K562 (cell line): ENCODE measurements at regions not wholly inside any gene's neighbourhood (a gene's known extent, or its start where the extent isn't known, plus 50 kb on each side); places are given as distances from the start of the nearest gene placed in this dataset.

Source experiments
- ATAC-seq: fragments of 200-7000 bp; cut with Tn5 transposase; 3 replicates; pipeline ENCODE4 v1.9.1; 2020; ENCODE audit warnings: moderate library complexity
- BruUV-seq: library from RNA; stranded (reverse); fragments of 400-500 nt; replicated peaks from 2 replicates; lab custom pipeline; 2021; lab: Mats Ljungman, UMichigan
- CTCF ChIA-PET: fragments of 300-600 bp; formaldehyde crosslinking; extraction: SDS; loops from one replicate; lab custom pipeline; 2021; ENCODE audit warnings: low intra/inter-chr PET ratio; lab: Yijun Ruan, JAX
- POLR2A ChIA-PET: fragments of 300-600, 350-650 bp; sonication (Branson Sonifier 250); formaldehyde crosslinking; extraction: SDS; loops from one replicate; lab custom pipeline; 2021; ENCODE audit warnings: antibody characterized with exemption, inconsistent platforms; lab: Yijun Ruan, JAX
- DNase-seq, 4 experiments: peaks; one replicate each; pipeline versions ENCODE4 v3.0.0 to v3.0.0-alpha.2; 2011 to 2018; ENCODE audit warnings: low spot score in 3 of 4, mixed read lengths in 3 of 4; ENCODE audit errors: extremely low read depth in 1 of 4
- FAIRE-seq: peaks from 2 replicates; lab custom pipeline; 2011; peaks lifted over from hg19 to GRCh38; lab: Jason Lieb, UNC
- H2AFZ ChIP-seq: 2 replicates; pipeline ENCODE4 v1.6.0; 2011; ENCODE audit warnings: low read depth, low read length, control low read depth, inconsistent platforms
- H3K27ac ChIP-seq: fragments of 200-600 bp; 3 replicates; pipeline ENCODE4 v1.8.0; 2011; ENCODE audit warnings: low read depth, mild to moderate bottlenecking, control low read depth, inconsistent platforms, low read length, moderate library complexity, mixed read lengths; ENCODE audit errors: extremely low read depth
- H3K27me3 ChIP-seq, 2 experiments: fragments of 300-600 bp in 1 of 2; 2 replicates in 1 of 2; 3 replicates in 1 of 2; pipeline versions ENCODE4 v1.6.0 to v1.8.0; 2011; ENCODE audit warnings: inconsistent platforms in 2 of 2, low read length in 2 of 2, mild to moderate bottlenecking in 1 of 2, mixed read lengths in 1 of 2, moderate library complexity in 1 of 2; ENCODE audit not compliant: control insufficient read depth in 2 of 2, insufficient read depth in 2 of 2
- H3K36me3 ChIP-seq: fragments of 300-600 bp; 3 replicates; pipeline ENCODE4 v1.8.0; 2011; ENCODE audit warnings: mild to moderate bottlenecking, low read length, inconsistent platforms; ENCODE audit not compliant: control insufficient read depth, insufficient read depth
- H3K4me1 ChIP-seq, 2 experiments: fragments of 200-600 bp in 1 of 2; replicated peaks in 1 of 2; 2 replicates in 1 of 2; 3 replicates in 1 of 2; pipeline versions ENCODE4 v1.5.1 to v1.8.0; 2011; ENCODE audit warnings: inconsistent platforms in 2 of 2, low read length in 2 of 2, mild to moderate bottlenecking in 1 of 2, mixed read lengths in 1 of 2, moderate library complexity in 1 of 2; ENCODE audit not compliant: control insufficient read depth in 2 of 2, insufficient read depth in 2 of 2
- H3K4me2 ChIP-seq: 2 replicates; pipeline ENCODE4 v1.6.1; 2011; ENCODE audit warnings: low read length, control low read depth, inconsistent platforms, mixed read lengths; ENCODE audit not compliant: insufficient read depth
- H3K4me3 ChIP-seq: fragments of 200-600 bp; sonication (generic), shearing (Covaris generic); 2 replicates; pipeline ENCODE4 v1.5.1; 2016; ENCODE audit warnings: control low read depth, inconsistent platforms
- H3K79me2 ChIP-seq: fragments of 200-600 bp; 3 replicates; pipeline ENCODE4 v1.8.0; 2011; ENCODE audit warnings: low read length, inconsistent platforms; ENCODE audit not compliant: control insufficient read depth, insufficient read depth
- H3K9ac ChIP-seq, 2 experiments: 2 replicates each; pipeline versions ENCODE4 v1.6.0 to v1.6.1; 2011; ENCODE audit warnings: low read depth in 2 of 2, low read length in 2 of 2, control low read depth in 1 of 2, inconsistent platforms in 1 of 2, mild to moderate bottlenecking in 1 of 2, mixed read lengths in 1 of 2; ENCODE audit not compliant: insufficient read depth in 1 of 2
- H3K9me1 ChIP-seq: one replicate; pipeline ENCODE4 v1.6.0; 2011; ENCODE audit warnings: inconsistent platforms, mild to moderate bottlenecking, low read length, moderate library complexity; ENCODE audit not compliant: control insufficient read depth, insufficient read depth
- H3K9me3 ChIP-seq: replicated peaks from 2 replicates; pipeline ENCODE4 v1.5.1; 2011; ENCODE audit warnings: low read depth, low read length, inconsistent platforms; ENCODE audit not compliant: control insufficient read depth, insufficient read depth
- H4K20me1 ChIP-seq: replicated peaks from 2 replicates; pipeline ENCODE4 v1.6.1; 2011; ENCODE audit warnings: low read length, inconsistent platforms, mixed read lengths; ENCODE audit not compliant: control insufficient read depth, insufficient read depth
- ASH1L ChIP-seq: fragments of 450-650 bp; IDR thresholded peaks from 2 replicates; pipeline ENCODE4 v1.6.1; 2018; ENCODE audit warnings: borderline replicate concordance, mild to moderate bottlenecking, low read depth; ENCODE audit not compliant: partially characterized antibody
- CAMTA2 ChIP-seq: fragments of 250-450 bp; sonication (Bioruptor Pico); conservative IDR thresholded peaks from 2 replicates; pipeline ENCODE4 v1.5.1; 2022
- CBFA2T3 ChIP-seq: fragments of 450-650 bp; IDR thresholded peaks from 2 replicates; pipeline ENCODE4 v1.6.1; 2017
- DNMT1 ChIP-seq: fragments of 450-650 bp; IDR thresholded peaks from 2 replicates; pipeline ENCODE4 v1.6.1; 2016; ENCODE audit warnings: antibody characterized with exemption, mild to moderate bottlenecking
- HBP1 ChIP-seq: fragments of 450-650 bp; formaldehyde crosslinking; IDR thresholded peaks from 2 replicates; pipeline ENCODE4 v1.4.0; 2022; ENCODE audit warnings: missing genetic modification characterization
- HDAC6 ChIP-seq: IDR thresholded peaks from 2 replicates; pipeline ENCODE4 v1.6.1; 2012; ENCODE audit warnings: low read depth, mild to moderate bottlenecking, control low read depth, inconsistent platforms, low read length, moderate library complexity
- HMBOX1 ChIP-seq: sonication (generic); IDR thresholded peaks from 2 replicates; pipeline ENCODE4 v1.6.1; 2016
- KDM4B ChIP-seq, 2 experiments: fragments of 450-650 bp in 1 of 2; sonication (generic) in 1 of 2; IDR thresholded peaks; 2 replicates each; pipeline ENCODE4 v1.6.1; 2016 to 2017; ENCODE audit warnings: borderline replicate concordance in 2 of 2, antibody characterized with exemption in 1 of 2, low read depth in 1 of 2, mild to moderate bottlenecking in 1 of 2
- KLF1 ChIP-seq: fragments of 450-650 bp; IDR thresholded peaks from 2 replicates; pipeline ENCODE4 v1.6.1; 2016; ENCODE audit warnings: missing genetic modification characterization, missing compliant biosample characterization
- NEUROD1 ChIP-seq: fragments of 150-350 bp; IDR thresholded peaks from 2 replicates; pipeline ENCODE4 v1.6.1; 2014; ENCODE audit warnings: borderline replicate concordance, low read length, low read depth; ENCODE audit not compliant: partially characterized antibody
- RFX5 ChIP-seq: IDR thresholded peaks from 2 replicates; pipeline ENCODE4 v1.6.1; 2011; ENCODE audit warnings: low read depth, mild to moderate bottlenecking, improper control_type of control experiment, low read length
- SRSF3 ChIP-seq: fragments of 200-400 bp; formaldehyde crosslinking; IDR thresholded peaks from 2 replicates; pipeline ENCODE4 v1.6.1; 2016; ENCODE audit warnings: mild to moderate bottlenecking, low read length, moderate library complexity; ENCODE audit not compliant: insufficient read depth
- ZEB2 ChIP-seq: fragments of 450-650 bp; IDR thresholded peaks from 2 replicates; pipeline ENCODE4 v1.6.1; 2016
- ZFP1 ChIP-seq: fragments of 450-650 bp; formaldehyde crosslinking; IDR thresholded peaks from 2 replicates; pipeline ENCODE4 v1.4.0; 2020; ENCODE audit warnings: mild to moderate bottlenecking, mixed read lengths
- ZNF398 ChIP-seq: fragments of 250-450 bp; sonication (Bioruptor Pico); IDR thresholded peaks from 2 replicates; pipeline ENCODE4 v1.8.0; 2021; ENCODE audit warnings: moderate library complexity, mild to moderate bottlenecking, inconsistent platforms
- ZNF740 ChIP-seq, 3 experiments: fragments of 200-800 bp in 1 of 3; sonication (Bioruptor generic) in 1 of 3; sonication (generic) in 1 of 3; formaldehyde crosslinking in 1 of 3; IDR thresholded peaks; 2 replicates each; pipeline versions ENCODE4 v1.6.1 to v1.8.0; 2016 to 2022; ENCODE audit warnings: mild to moderate bottlenecking in 2 of 3, missing compliant biosample characterization in 2 of 3, missing genetic modification characterization in 2 of 3, missing genetic modification reagents in 1 of 3
- WGBS: fragments of 100-300 bp; shearing (Covaris generic); methylation state at CpG from one replicate; pipeline ENCODE4 v1.1.6; 2016; ENCODE audit warnings: low coverage, mixed read lengths; ENCODE audit not compliant: insufficient coverage; ENCODE audit errors: missing lambda C conversion rate; 5-methylcytosine and 5-hydroxymethylcytosine counted together
- in situ Hi-C: fragments of 300-500 bp; cut with MboI; formaldehyde crosslinking; loops from 4 replicates; pipeline ENCODE4 v1.15.0; 2018; ENCODE audit warnings: inconsistent platforms, mixed read lengths
- intact Hi-C: fragments of 100-400 bp; cut with micrococcal nuclease; formaldehyde crosslinking; loops from 2 replicates; pipeline ENCODE4 v1.14.2; 2022

- TF ChIP-seq ZNF740 (CRISPR knock-in tag; IDR thresholded peaks at IDR 0.05) (no peak), ZNF740 (tag; IDR thresholded peaks at IDR 0.05) (no peak), ASH1L (no peak), ZEB2 (no peak), ZFP1 (CRISPR knock-in tag) (no peak), DNMT1 (no peak), SRSF3 (no peak)
Observed at GRCh38 chr14:85416771-85417170, 113.2 kb upstream of the FLRT2 start (continued).

- intact Hi-C loops, result no loop called here
- BruUV-seq, result no TSS peak
- TF ChIP-seq HMBOX1 (no peak), HDAC6 (no peak), CAMTA2 (no peak), CBFA2T3 (no peak), HBP1 (CRISPR knock-in tag) (no peak), KLF1 (tag) (no peak), NEUROD1 (no peak), KDM4B (IDR thresholded peaks at IDR 0.05; ENCODE audit: borderline replicate concordance in 2 of 2, low read depth in 1 of 2) (no peak), RFX5 (no peak), ZNF398 (CRISPR knock-in tag) (no peak)
Observed at GRCh38 chr14:85417396-85417795, 112.5 kb upstream of the FLRT2 start.

More at GRCh38 chr14:85417396-85417795, 112.5 kb upstream of the FLRT2 start:
- Histone ChIP-seq H3K27ac (no peak overlapping the region), H3K4me3 (no peak overlapping the region), H3K9me3 (no peaks in the 10 kb centered on the region), H3K9ac (no peak overlapping the region), H3K36me3 (no peaks in the 10 kb centered on the region), H3K27me3 (no peaks in the 10 kb centered on the region), H3K9me1 (no peaks in the 10 kb centered on the region), H3K4me2 (no peak overlapping the region), H2AFZ (no peak overlapping the region), H3K79me2 (no peaks in the 10 kb centered on the region), H4K20me1 (no peaks in the 10 kb centered on the region), H3K4me1 (no peaks in the 10 kb centered on the region)
- ChIA-PET CTCF (no interaction called here), POLR2A (no interaction called here)
- WGBS, result 0% methylated on average over 2 of the region's 2 CpGs
- in situ Hi-C loops, result no loop called here
- ATAC-seq (no peak), DNase-seq (no peak), FAIRE-seq (no peak)
